IPS-NIHi7 (cell line): ENCODE measurements at regions not wholly inside any gene's neighbourhood (a gene's known extent, or its start where the extent isn't known, plus 50 kb on each side); places are given as distances from the start of the nearest gene placed in this dataset.
"Not testable (repeated sequence)": the region's sequence is repeated elsewhere in the genome, so short reads cannot be mapped to it uniquely, and the experiment has no call there.

ENCODE experiments used
- DNase-seq: peaks from one replicate; pipeline ENCODE4 v3.0.0; 2012; ENCODE audit warnings: mixed read lengths; ENCODE audit errors: extremely low spot score

DNA sequence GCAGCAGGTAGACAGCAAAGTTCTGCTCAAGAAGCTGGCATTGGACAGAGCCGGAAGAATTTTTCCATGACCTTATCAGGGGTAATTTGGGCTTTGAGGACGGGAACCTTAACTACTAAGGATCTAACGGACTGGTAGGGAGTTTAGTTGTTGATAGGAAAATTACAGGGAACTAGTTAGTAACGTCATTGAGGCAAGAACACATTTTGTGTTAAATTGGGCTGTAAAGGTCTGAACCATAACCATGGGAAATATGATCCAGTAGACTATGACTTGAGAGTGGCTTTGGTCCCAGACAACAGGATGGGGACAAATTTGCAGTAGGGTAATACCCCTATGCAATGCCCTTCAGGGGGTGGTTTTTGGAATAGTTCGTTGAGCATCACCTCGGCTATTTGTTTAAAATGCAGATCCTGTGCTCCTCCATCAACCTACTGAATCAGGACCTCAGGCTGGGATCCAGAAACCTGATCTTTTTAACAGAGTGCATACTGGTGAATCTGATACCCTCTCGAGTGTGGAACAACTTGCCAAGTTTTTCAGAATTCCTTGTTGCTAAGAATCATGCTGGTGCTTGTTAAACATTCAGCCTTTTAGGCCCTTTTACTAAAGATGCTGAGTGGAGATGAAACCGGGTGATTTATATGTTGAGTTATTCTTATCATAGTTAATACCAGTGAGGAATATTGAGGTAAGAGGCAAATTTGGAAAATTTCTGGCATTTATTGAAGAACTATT, 255.1 kb downstream of the MAP2K6 start:
- no peak for DNase-seq

DNA sequence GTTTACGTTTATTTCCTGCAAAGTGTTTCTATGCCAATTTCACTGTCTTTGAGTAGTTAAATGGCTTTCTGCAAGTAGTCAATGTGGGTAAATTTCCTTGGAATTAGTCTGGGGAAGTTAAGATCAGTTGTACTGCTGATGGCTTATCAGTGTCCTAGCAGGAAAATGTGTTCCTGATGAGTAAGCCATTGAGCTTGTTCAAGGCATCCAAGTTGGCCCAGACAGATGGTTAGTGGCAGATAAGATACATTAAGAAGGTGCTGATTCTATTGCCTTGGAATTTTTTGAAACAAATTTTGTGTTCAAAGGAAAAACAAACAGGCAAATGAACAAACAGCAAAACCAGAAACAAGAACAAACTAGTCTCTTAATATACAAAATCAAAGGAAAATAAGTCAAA, 258.4 kb downstream of the MAP2K6 start:
- no peak for DNase-seq

DNA sequence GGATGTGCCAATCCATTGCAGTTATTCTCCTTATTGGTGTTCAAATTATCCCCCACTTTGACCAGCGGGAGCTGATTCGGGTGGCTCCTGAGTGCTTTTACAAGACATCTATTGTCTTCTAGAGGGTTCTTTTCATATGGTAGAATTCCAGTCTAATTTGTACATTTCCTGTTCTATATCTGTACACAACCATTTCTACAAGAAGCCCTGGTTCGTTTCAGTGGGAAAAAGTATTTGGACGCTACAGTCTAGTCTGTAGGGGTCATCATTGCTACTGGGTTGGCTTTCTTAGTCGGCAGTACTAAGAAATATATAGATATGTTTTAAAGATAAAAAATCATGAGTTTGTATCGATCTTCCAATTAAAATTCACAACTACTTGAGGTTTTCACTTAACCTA, 262.6 kb downstream of the MAP2K6 start:
- DNase-seq = no peak

DNA sequence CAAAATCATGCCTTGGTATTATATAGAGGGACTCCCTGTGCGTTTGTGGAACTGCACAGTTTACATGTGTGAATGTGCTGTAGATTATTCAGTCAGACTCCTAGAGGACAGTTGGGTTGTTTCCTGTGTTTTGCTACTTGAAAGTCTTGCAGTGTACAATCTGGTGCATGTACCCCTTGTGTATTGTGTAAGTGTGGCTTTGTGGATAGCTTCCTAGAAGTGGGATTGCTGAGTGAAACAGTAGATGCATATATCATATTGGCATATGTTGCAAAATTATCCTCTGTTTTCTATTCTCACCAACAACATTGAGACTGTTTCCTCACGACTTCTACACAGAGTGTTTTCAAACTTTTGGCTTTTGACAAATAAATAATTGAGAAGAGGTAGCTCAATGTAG, 263.7 kb downstream of the MAP2K6 start:
- no peak for DNase-seq

DNA sequence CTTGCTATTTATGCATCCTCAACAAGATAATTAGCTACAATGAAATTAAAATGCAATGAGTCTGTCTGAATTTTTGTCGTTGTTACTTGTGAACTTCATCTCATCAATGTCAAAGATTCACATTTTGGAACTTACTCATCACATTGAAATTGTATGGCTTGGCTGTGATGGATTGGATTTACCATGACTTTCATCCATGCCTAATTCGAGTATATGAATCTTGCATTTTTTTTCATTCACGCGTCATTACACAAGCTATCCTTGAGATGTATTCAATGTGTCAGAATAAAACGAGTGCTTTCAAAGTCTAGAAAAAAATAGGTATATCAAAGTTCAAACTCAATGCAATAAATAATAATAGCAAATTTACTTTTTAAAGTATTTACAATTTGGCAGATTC, 265.3 kb downstream of the MAP2K6 start:
- DNase-seq = no peak

DNA sequence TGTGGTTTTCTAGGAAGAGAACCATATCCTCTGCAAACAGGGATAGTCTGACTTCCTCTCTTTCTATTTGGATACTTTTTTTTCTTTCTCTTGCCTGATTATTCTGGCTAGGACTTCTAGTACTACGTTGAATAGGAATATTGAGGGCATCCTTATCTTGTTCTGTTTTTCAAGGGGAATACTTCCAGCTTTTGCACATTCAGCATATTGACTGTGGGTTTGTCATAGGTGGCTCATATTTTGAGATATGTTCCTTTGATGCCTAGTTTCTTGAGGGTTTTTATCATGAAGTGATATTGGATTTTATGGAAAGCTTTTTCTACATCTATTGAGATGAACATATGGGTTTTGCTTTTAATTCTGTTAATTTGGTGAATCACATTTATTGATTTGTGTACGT, 269.8 kb downstream of the MAP2K6 start:
- no peak for DNase-seq

- not testable (repeated sequence) for DNase-seq
Measured at GRCh38 chr17:69685150-69685549, 270.7 kb downstream of the MAP2K6 start.

GRCh38 chr17:69690531-69690930, 276.0 kb downstream of the MAP2K6 start:
- DNase-seq = no peak

DNA sequence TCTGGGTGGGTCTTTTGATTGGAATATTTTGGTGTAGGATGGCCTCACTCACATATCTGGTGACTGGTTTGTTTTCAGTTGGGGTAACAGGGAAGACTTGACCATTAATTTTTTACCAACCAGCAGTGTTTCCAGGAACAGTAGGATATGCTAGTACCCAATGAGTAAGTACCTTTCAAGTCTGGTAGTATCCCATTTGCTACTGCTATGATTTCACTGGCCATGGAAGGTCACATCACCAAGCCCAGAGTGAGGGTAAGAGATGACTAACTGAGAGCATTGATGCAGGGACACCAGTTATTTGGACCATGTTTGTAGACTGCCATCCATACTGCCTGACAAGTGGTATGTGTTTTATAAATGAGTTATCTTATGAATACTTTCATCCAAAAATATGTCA, 277.7 kb downstream of the MAP2K6 start:
- DNase-seq = no peak

- no peak for DNase-seq
Measured at GRCh38 chr17:69695646-69696045, 281.1 kb downstream of the MAP2K6 start.

GRCh38 chr17:69696650-69697049, 282.2 kb downstream of the MAP2K6 start:
- DNase-seq = no peak

DNA sequence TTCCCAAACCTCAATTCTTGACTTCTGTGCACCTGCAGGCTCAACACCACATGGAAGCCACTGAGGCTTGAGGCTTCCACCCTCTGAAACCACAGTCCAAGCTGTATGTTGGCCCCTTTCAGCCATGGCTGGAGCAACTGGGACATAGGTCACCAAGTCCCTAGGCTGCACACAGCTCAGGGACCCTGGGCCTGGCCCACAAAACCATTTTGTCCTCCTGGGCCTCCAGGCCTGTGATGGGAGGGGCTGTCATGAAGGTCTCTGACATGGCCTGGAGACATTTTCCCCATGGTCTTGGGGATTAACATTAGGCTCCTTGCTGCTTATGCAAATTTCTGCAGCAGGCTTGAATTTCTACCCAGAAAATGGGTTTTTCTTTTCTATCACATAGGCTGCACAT, 283.9 kb downstream of the MAP2K6 start:
- DNase-seq = not testable (repeated sequence)

- no peak for DNase-seq
Measured at GRCh38 chr17:69702078-69702477, 287.6 kb downstream of the MAP2K6 start.

GRCh38 chr17:69703751-69704150, 289.3 kb downstream of the MAP2K6 start:
- DNase-seq = no peak

- DNase-seq = no peak
Measured at GRCh38 chr17:69704935-69705334, 290.4 kb downstream of the MAP2K6 start.

DNA sequence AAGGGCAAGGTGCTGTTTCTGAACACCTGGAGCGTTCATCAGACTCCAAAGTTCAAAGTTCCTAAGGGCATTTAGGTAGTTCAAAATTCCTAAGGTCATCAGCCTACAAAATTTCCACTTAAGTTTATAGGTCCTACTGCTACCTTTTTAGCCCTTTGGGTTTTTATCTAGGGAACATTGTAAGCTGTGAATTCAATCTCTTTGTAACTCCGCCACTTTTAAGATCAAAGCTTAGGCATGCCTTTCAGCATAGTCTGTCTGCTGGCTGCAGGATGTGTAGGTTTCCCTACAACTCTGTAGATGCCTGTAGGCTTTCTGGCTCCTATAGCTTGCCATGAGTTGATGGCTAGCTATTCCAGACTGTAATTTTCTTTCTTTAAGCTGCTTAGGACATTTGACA, 291.6 kb downstream of the MAP2K6 start:
- no peak for DNase-seq

- no peak for DNase-seq
Measured at GRCh38 chr17:69709441-69709840, 294.9 kb downstream of the MAP2K6 start.

DNA sequence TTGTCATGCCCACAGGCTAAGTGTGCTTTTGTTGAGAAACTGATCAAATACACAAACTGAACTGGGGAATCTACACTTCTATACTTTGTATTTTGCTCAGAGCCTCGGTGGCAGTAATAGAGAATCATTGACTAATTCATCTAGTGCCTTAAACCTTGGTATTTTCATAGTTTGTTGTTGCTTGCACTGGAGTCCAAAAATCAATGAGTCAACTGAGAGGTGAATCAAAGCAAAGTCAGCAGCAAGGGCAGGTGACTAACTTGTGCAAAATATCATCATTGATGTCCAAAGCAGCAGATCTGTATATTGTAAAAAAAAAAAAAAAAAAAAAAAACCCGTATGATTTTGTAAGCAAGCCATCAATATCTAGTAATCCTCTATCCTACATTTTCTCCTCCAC, 296.4 kb downstream of the MAP2K6 start:
- no peak for DNase-seq

- no peak for DNase-seq
Measured at GRCh38 chr17:69711541-69711940, 297.0 kb downstream of the MAP2K6 start.

DNA sequence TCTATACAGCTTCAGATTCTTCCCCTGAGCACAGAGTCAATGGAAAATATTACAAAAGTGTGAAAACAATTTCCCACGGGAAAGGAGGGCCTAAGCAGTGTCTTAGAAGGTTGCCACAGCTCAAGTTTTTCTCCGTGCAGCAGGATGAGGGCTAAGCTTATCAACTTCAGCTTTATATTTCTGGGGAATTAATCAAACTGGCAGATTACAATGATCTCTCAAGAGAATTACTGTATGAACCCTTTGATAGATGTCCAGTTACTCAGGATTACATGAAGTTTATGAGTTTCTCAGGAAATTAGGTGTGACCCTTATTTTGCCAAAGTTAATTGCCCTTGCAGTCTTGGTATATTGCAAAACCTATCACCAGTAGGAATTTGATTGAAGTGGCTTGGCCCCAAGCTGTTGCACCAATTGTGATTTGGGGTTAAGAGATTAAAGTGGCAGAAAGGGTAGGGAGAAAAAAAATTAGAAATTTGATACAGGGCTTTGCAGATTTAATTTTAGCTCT, 298.4 kb downstream of the MAP2K6 start:
- no peak for DNase-seq

DNA sequence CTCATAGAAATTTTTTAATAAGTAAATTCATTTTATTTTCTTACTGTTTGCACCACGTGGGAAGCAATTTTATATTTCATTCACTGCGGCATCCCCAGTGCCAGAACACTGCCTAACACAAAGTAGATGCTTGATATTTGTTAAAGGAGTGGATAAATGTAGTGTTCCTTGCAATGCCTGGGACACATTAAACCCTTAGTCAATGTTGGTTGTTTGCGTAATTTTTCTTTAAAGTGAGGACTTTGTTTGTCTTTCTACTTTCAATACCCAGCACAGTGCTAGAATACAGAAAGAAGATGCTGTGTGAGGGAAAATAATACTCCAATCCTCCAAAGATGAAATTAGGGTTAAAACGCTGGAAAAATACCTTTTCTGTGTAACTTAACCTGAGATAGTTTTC, 299.3 kb downstream of the MAP2K6 start:
- no peak for DNase-seq

- no peak for DNase-seq
Measured at GRCh38 chr17:69714669-69715068, 300.2 kb downstream of the MAP2K6 start.

- DNase-seq = no peak
Measured at GRCh38 chr17:69715656-69716055, 301.2 kb downstream of the MAP2K6 start.

DNA sequence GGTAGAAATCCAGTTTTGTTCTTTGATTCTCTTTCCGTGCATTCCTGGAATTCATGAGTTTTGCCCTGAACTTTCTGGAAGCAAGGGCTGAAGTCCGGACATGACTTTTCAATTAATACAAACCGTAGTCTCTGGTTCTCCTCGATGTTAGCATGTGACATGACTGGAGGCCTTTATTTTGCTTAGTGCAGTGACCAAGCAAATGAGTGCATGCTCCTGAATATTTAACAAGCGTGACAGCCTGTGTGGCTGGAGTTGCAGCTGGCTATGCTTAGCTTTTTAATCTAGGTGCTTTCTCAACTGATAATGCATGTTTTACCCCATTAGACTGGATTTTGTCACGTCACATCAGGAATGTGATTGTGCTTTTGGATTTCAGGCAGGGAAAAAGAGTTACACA, 302.1 kb downstream of the MAP2K6 start:
- no peak for DNase-seq
